ENCODE measurements at regions not wholly inside any gene's neighbourhood (a gene's known extent, or its start where the extent isn't known, plus 50 kb on each side); places are given as distances from the start of the nearest gene placed in this dataset.

DNA sequence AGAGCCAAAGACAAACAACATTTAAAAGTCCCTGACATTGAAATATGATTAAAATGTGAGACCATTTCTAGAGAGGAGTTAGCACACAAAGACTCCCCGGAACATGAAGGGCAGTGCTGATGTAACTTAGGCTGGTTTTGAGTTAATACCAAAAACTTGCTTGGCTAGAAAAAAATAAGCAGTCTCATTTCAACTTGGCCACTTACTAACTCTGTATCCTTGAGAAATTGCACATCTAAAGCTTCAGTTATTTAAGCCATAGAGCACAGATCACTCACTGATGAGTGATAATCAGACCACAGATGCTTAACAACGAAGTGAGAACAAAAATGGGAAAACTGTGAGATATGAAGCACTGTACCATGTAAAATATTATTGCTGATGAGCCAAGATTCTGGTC lies 65.9 kb upstream of the MAOA start:
- TF ChIP-seq POLR2A (IDR thresholded peaks at IDR 0.05; ENCODE audit: low read length), result no peak
- no peak for TF ChIP-seq GATA1 (IDR thresholded peaks at IDR 0.05; ENCODE audit: low read depth, low read length)

Data from erythroblast (primary cell).